G401 (cell line): ENCODE measurements at regions not wholly inside any gene's neighbourhood (a gene's known extent, or its start where the extent isn't known, plus 50 kb on each side); places are given as distances from the start of the nearest gene placed in this dataset.

ENCODE experiments used
- DNase-seq: peaks from one replicate; pipeline ENCODE4 v3.0.0-alpha.2; 2015; ENCODE audit warnings: low spot score
- in situ Hi-C: cut with HindIII; loops from 2 replicates; pipeline ENCODE4 v1.10.0; 2016; ENCODE audit warnings: low sequenced_read_pairs, mixed read lengths

GRCh38 chr17:52738791-52739190, 580.3 kb upstream of the CA10 start:
- DNase-seq, result no peak
- in situ Hi-C loops, result no loop called here

GRCh38 chr17:52737071-52737470, 578.6 kb upstream of the CA10 start:
- in situ Hi-C loops, result no loop called here
- no peak for DNase-seq

GRCh38 chr17:52732841-52733240, 574.3 kb upstream of the CA10 start:
- in situ Hi-C loops, result no loop called here
- no peak for DNase-seq

GRCh38 chr17:52724578-52724977, 566.1 kb upstream of the CA10 start:
- in situ Hi-C loops, result no loop called here
- no peak for DNase-seq

GRCh38 chr17:52721910-52722309, 563.4 kb upstream of the CA10 start:
- no peak for DNase-seq
- in situ Hi-C loops, result no loop called here

- DNase-seq, result no peak
- in situ Hi-C loops, result no loop called here
Observed at GRCh38 chr17:52710363-52710901, 551.9 kb upstream of the CA10 start.

- DNase-seq, result no peak
- in situ Hi-C loops, result no loop called here
Observed at GRCh38 chr17:52709724-52710123, 551.2 kb upstream of the CA10 start.

GRCh38 chr17:52696362-52696761, 537.8 kb upstream of the CA10 start:
- no peak for DNase-seq
- in situ Hi-C loops, result no loop called here

GRCh38 chr17:52686140-52686539, 527.6 kb upstream of the CA10 start:
- in situ Hi-C loops, result no loop called here
- DNase-seq, result no peak

- DNase-seq, result no peak
- in situ Hi-C loops, result no loop called here
Observed at GRCh38 chr17:52681480-52681879, 523.0 kb upstream of the CA10 start.

- no peak for DNase-seq
- in situ Hi-C loops, result no loop called here
Observed at GRCh38 chr17:52678211-52678610, 519.7 kb upstream of the CA10 start.

- in situ Hi-C loops, result no loop called here
- DNase-seq, result no peak
Observed at GRCh38 chr17:52674686-52675085, 516.2 kb upstream of the CA10 start.

- no peak for DNase-seq
- in situ Hi-C loops, result no loop called here
Observed at GRCh38 chr17:52673791-52674190, 515.3 kb upstream of the CA10 start.

GRCh38 chr17:52666264-52666663, 507.8 kb upstream of the CA10 start:
- DNase-seq, result no peak
- in situ Hi-C loops, result no loop called here

- in situ Hi-C loops, result no loop called here
- peak; percentile 13 for DNase-seq
Observed at GRCh38 chr17:52660692-52661091, 502.2 kb upstream of the CA10 start.

- in situ Hi-C loops, result no loop called here
Observed at GRCh38 chr17:52653014-52653413, 494.5 kb upstream of the CA10 start.

GRCh38 chr17:52648995-52649394, 490.5 kb upstream of the CA10 start:
- in situ Hi-C loops, result no loop called here
- no peak for DNase-seq

More at GRCh38 chr17:52653014-52653413, 494.5 kb upstream of the CA10 start:
- DNase-seq, result no peak

GRCh38 chr17:52647411-52647810, 488.9 kb upstream of the CA10 start:
- DNase-seq, result no peak
- in situ Hi-C loops, result no loop called here

GRCh38 chr17:52636443-52636842, 477.9 kb upstream of the CA10 start:
- DNase-seq, result no peak
- in situ Hi-C loops, result no loop called here

GRCh38 chr17:52606590-52606989, 448.1 kb upstream of the CA10 start:
- in situ Hi-C loops, result no loop called here

GRCh38 chr17:52606098-52606497, 447.6 kb upstream of the CA10 start:
- in situ Hi-C loops, result no loop called here
- DNase-seq, result no peak

More at GRCh38 chr17:52606590-52606989, 448.1 kb upstream of the CA10 start:
- no peak for DNase-seq

- in situ Hi-C loops, result no loop called here
- no peak for DNase-seq
Observed at GRCh38 chr17:52604105-52604504, 445.6 kb upstream of the CA10 start.
